OCI-LY1 (cell line): ENCODE measurements at regions not wholly inside any gene's neighbourhood (a gene's known extent, or its start where the extent isn't known, plus 50 kb on each side); places are given as distances from the start of the nearest gene placed in this dataset.

ENCODE experiments used
- H2AFZ ChIP-seq: fragments of 200-600 bp; sonication (generic), shearing (Covaris generic); 2 replicates; pipeline ENCODE4 v1.6.0; 2014; ENCODE audit warnings: antibody characterized with exemption, mild to moderate bottlenecking, low read length
- H3F3A ChIP-seq: fragments of 200-600 bp; sonication (generic), shearing (Covaris generic); 2 replicates; pipeline ENCODE4 v1.6.0; 2014; ENCODE audit warnings: mild to moderate bottlenecking, antibody characterized with exemption, low read length, moderate library complexity; ENCODE audit not compliant: insufficient read depth
- H3K27ac ChIP-seq: fragments of 200-600 bp; sonication (generic); 2 replicates; pipeline ENCODE4 v1.5.1; 2014; ENCODE audit warnings: low read length, mixed run types, mild to moderate bottlenecking, low read depth; ENCODE audit not compliant: poor library complexity, severe bottlenecking
- H3K27me3 ChIP-seq: fragments of 200-600 bp; sonication (generic); 2 replicates; pipeline ENCODE4 v1.6.0; 2014; ENCODE audit warnings: antibody characterized with exemption, mild to moderate bottlenecking, low read length, moderate library complexity; ENCODE audit not compliant: insufficient read depth
- H3K36me3 ChIP-seq: fragments of 200-600 bp; sonication (generic); 2 replicates; pipeline ENCODE4 v1.6.1; 2014; ENCODE audit warnings: mild to moderate bottlenecking, antibody characterized with exemption, low read length, moderate library complexity, mixed read lengths; ENCODE audit not compliant: insufficient read depth
- H3K4me1 ChIP-seq: fragments of 200-600 bp; sonication (generic); 2 replicates; pipeline ENCODE4 v1.5.1; 2014; ENCODE audit warnings: mild to moderate bottlenecking, low read length, moderate library complexity; ENCODE audit not compliant: insufficient read depth, severe bottlenecking
- H3K4me2 ChIP-seq: fragments of 200-600 bp; sonication (generic), shearing (Covaris generic); 2 replicates; pipeline ENCODE4 v1.6.1; 2014; ENCODE audit warnings: low read length
- H3K4me3 ChIP-seq: fragments of 200-600 bp; sonication (generic); 2 replicates; pipeline ENCODE4 v1.5.1; 2014; ENCODE audit warnings: low read length, low read depth, mild to moderate bottlenecking, mixed read lengths; ENCODE audit not compliant: poor library complexity, severe bottlenecking
- H3K79me2 ChIP-seq: fragments of 200-600 bp; shearing (Covaris generic); 2 replicates; pipeline ENCODE4 v1.6.1; 2016; ENCODE audit warnings: mixed run types, low read length, mixed read lengths; ENCODE audit not compliant: insufficient read depth
- H3K9ac ChIP-seq: fragments of 200-600 bp; sonication (generic), shearing (Covaris generic); 2 replicates; pipeline ENCODE4 v1.6.1; 2014; ENCODE audit warnings: mild to moderate bottlenecking, low read length, mixed read lengths
- H3K9me2 ChIP-seq: fragments of 200-600 bp; sonication (generic), shearing (Covaris generic); 2 replicates; pipeline ENCODE4 v1.6.1; 2014; ENCODE audit warnings: low read depth, mild to moderate bottlenecking, low read length, mixed read lengths
- H3K9me3 ChIP-seq: fragments of 200-600 bp; shearing (Covaris generic); 2 replicates; pipeline ENCODE4 v1.6.1; 2014; ENCODE audit warnings: low read length, mixed read lengths
- H4K20me1 ChIP-seq: fragments of 200-600 bp; sonication (generic), shearing (Covaris generic); 2 replicates; pipeline ENCODE4 v1.6.0; 2016; ENCODE audit warnings: mild to moderate bottlenecking, low read length; ENCODE audit not compliant: insufficient read depth
- EZH2 ChIP-seq: fragments of 200-600 bp; sonication (generic), shearing (Covaris generic); IDR thresholded peaks from 2 replicates; pipeline ENCODE4 v1.8.0; 2017; ENCODE audit warnings: borderline replicate concordance, mixed run types, mild to moderate bottlenecking, antibody characterized with exemption, low read length, moderate library complexity, mixed read lengths
- TF ChIP-seq, protein P1 (sequence below): fragments of 200-600 bp; sonication (generic), shearing (Covaris generic); IDR thresholded peaks from 2 replicates; pipeline ENCODE4 v1.5.1; 2017; ENCODE audit warnings: mild to moderate bottlenecking, antibody characterized with exemption, low read length, moderate library complexity, mixed read lengths

DNA sequence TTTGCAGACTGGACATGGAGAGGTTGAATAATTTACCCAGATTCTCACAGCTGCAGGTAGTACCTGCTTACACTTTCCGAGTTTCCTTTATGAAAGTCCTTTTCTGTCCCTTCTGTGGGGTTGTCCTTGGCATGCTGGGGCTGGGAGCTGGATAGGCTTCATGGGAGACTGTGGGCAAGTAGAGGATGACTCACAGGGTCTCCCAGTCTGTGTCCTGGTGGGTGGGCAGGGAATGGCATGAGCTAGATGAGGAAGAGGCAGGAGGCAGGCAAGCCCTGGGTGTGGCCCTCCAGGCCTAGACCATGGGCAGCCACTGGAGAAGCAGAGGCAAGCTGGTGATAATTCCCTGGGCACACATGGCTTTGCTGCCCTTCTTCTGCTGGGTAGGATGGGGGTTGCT, 80.6 kb downstream of the NAV1 start:
- no peaks in the 10 kb centered on the region for H3K79me2 ChIP-seq

DNA sequence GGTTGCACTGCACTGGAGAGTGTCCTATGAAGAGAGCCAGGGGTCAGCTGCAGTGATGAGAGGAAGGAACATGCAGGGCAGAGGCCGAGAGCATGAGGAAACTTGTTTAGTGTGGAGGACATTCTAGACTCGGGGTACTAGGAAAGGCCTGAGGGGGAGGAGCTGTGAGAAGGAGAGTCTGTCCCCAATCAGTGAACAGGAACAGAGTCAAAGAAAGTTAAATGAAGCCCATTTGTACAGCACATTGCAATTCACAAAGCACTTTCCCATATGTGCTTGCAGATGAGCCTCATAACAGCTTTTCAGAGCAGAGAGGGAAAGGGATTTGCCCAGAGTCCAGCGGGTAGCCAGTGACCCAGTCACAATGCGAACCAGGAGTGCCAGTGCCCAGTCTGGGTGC, 83.4 kb downstream of the NAV1 start:
- no peak overlapping the region for H3K4me2 ChIP-seq
- TF ChIP-seq EZH2 = no peak
- TF ChIP-seq, protein P1, sequence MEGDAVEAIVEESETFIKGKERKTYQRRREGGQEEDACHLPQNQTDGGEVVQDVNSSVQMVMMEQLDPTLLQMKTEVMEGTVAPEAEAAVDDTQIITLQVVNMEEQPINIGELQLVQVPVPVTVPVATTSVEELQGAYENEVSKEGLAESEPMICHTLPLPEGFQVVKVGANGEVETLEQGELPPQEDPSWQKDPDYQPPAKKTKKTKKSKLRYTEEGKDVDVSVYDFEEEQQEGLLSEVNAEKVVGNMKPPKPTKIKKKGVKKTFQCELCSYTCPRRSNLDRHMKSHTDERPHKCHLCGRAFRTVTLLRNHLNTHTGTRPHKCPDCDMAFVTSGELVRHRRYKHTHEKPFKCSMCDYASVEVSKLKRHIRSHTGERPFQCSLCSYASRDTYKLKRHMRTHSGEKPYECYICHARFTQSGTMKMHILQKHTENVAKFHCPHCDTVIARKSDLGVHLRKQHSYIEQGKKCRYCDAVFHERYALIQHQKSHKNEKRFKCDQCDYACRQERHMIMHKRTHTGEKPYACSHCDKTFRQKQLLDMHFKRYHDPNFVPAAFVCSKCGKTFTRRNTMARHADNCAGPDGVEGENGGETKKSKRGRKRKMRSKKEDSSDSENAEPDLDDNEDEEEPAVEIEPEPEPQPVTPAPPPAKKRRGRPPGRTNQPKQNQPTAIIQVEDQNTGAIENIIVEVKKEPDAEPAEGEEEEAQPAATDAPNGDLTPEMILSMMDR = no peak
- H2AFZ ChIP-seq = no peak overlapping the region
- H3K4me3 ChIP-seq = no peak overlapping the region
- H3K79me2 ChIP-seq = no peaks in the 10 kb centered on the region
- no peaks in the 10 kb centered on the region for H3K4me1 ChIP-seq
- H3K9me2 ChIP-seq = no peaks in the 10 kb centered on the region
- H3K27ac ChIP-seq = no peak overlapping the region
- no peaks in the 10 kb centered on the region for H3K9me3 ChIP-seq
- no peaks in the 10 kb centered on the region for H3F3A ChIP-seq
- no peak overlapping the region for H3K9ac ChIP-seq
- H3K36me3 ChIP-seq = no peaks in the 10 kb centered on the region
- H3K27me3 ChIP-seq = no peaks in the 10 kb centered on the region
- H4K20me1 ChIP-seq = no peaks in the 10 kb centered on the region

More for the DNA sequence above, 80.6 kb downstream of the NAV1 start:
- no peaks in the 10 kb centered on the region for H3K9me2 ChIP-seq
- no peak overlapping the region for H3K4me3 ChIP-seq
- no peak overlapping the region for H3K27ac ChIP-seq
- no peaks in the 10 kb centered on the region for H3K27me3 ChIP-seq
- no peaks in the 10 kb centered on the region for H3K36me3 ChIP-seq
- H3K9me3 ChIP-seq = no peaks in the 10 kb centered on the region
- H3K4me2 ChIP-seq = no peak overlapping the region
- no peak overlapping the region for H3K9ac ChIP-seq
- no peaks in the 10 kb centered on the region for H3K4me1 ChIP-seq
- H3F3A ChIP-seq = no peaks in the 10 kb centered on the region
- no peak overlapping the region for H2AFZ ChIP-seq
- TF ChIP-seq, protein P1 = no peak
- TF ChIP-seq EZH2 = no peak
- no peaks in the 10 kb centered on the region for H4K20me1 ChIP-seq

DNA sequence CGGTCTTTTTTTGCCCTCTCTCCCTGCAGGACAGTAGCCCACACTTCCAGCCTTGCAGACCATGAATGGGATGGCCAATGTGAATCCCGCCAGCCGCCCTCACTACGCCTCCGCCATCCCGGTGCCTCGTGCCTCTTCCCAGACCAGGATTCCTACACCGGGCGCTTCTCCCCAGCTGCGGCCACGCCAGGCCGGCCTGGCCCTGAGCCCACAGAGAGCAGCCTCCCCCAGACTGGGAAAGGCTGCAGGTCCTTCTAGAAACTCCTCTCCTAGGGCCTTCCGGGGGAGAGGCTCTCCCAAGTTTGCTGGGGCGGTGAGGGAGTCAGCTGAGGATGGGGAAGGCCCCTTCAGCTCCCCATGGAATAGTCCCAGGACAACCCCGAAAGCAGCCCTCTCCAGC, 83.9 kb downstream of the NAV1 start:
- Histone ChIP-seq H3K4me3 (no peak overlapping the region), H3K9me2 (no peaks in the 10 kb centered on the region), H3K79me2 (no peaks in the 10 kb centered on the region), H3K36me3 (no peaks in the 10 kb centered on the region), H3K9me3 (no peaks in the 10 kb centered on the region), H4K20me1 (no peaks in the 10 kb centered on the region), H3K27ac (no peak overlapping the region), H3F3A (no peaks in the 10 kb centered on the region), H3K27me3 (no peaks in the 10 kb centered on the region), H3K4me2 (no peak overlapping the region), H3K9ac (no peak overlapping the region), H2AFZ (no peak overlapping the region), H3K4me1 (no peaks in the 10 kb centered on the region)
- TF ChIP-seq EZH2 = no peak
- TF ChIP-seq, protein P1 = no peak
